ENCODE measurements at regions not wholly inside any gene's neighbourhood (a gene's known extent, or its start where the extent isn't known, plus 50 kb on each side); places are given as distances from the start of the nearest gene placed in this dataset.
"Not testable (repeated sequence)": the region's sequence is repeated elsewhere in the genome, so short reads cannot be mapped to it uniquely, and the experiment has no call there.

GRCh38 chr3:139116631-139117030 lies 71.9 kb upstream of the PRR23C start:
- peak; percentile 46 for DNase-seq

- DNase-seq: no peak
These were observed 72.5 kb upstream of the PRR23C start for GRCh38 chr3:139117136-139117675.

- peak; percentile 38 for DNase-seq
These were observed 73.4 kb upstream of the PRR23C start for GRCh38 chr3:139117883-139118760.

GRCh38 chr3:139118835-139119234 lies 74.1 kb upstream of the PRR23C start:
- DNase-seq: peak; percentile 30

- peak; percentile 7 for DNase-seq
These were observed 74.8 kb upstream of the PRR23C start for GRCh38 chr3:139119331-139120025.

GRCh38 chr3:139120086-139121056 lies 75.7 kb upstream of the PRR23C start:
- DNase-seq: peak; percentile 33

- no peak for DNase-seq
These were observed 77.0 kb upstream of the PRR23C start for GRCh38 chr3:139121513-139122220.

GRCh38 chr3:139122221-139122581 lies 77.5 kb upstream of the PRR23C start:
- DNase-seq: no peak

- DNase-seq: peak; percentile 33
These were observed 77.9 kb upstream of the PRR23C start for GRCh38 chr3:139122612-139123011.

- DNase-seq: peak; percentile 24
These were observed 78.8 kb upstream of the PRR23C start for GRCh38 chr3:139123377-139124095.

GRCh38 chr3:139124197-139124596 lies 79.5 kb upstream of the PRR23C start:
- DNase-seq: peak; percentile 30

- DNase-seq: no peak
These were observed 82.4 kb upstream of the PRR23C start for GRCh38 chr3:139127101-139127500.

GRCh38 chr3:139127629-139128028 lies 82.9 kb upstream of the PRR23C start:
- not testable (repeated sequence) for DNase-seq

GRCh38 chr3:139128803-139129202 lies 84.1 kb upstream of the PRR23C start:
- DNase-seq: no peak

GRCh38 chr3:139129892-139130291 lies 85.2 kb upstream of the PRR23C start:
- DNase-seq: no peak

- no peak for DNase-seq
These were observed 85.9 kb upstream of the PRR23C start for GRCh38 chr3:139130390-139131140.

GRCh38 chr3:139131951-139132350 lies 87.3 kb upstream of the PRR23C start:
- no peak for DNase-seq

- DNase-seq: no peak
These were observed 88.3 kb upstream of the PRR23C start for GRCh38 chr3:139132976-139133375.

- no peak for DNase-seq
These were observed 90.1 kb upstream of the PRR23C start for GRCh38 chr3:139134678-139135372.

- no peak for DNase-seq
These were observed 91.0 kb upstream of the PRR23C start for GRCh38 chr3:139135657-139136056.
